Brain microvascular endothelial cell (primary cell): ENCODE measurements at regions not wholly inside any gene's neighbourhood (a gene's known extent, or its start where the extent isn't known, plus 50 kb on each side); places are given as distances from the start of the nearest gene placed in this dataset.
"Not testable (repeated sequence)": the region's sequence is repeated elsewhere in the genome, so short reads cannot be mapped to it uniquely, and the experiment has no call there.

Source experiments
- DNase-seq: peaks from one replicate; pipeline ENCODE4 v3.0.0-alpha.2; 2020
- H3K27ac ChIP-seq: fragments of 250-450 bp; sonication (Bioruptor Pico); 2 replicates; pipeline ENCODE4 v1.5.1; 2020; ENCODE audit warnings: mild to moderate bottlenecking, moderate library complexity
- H3K27me3 ChIP-seq: fragments of 250-450 bp; sonication (Bioruptor Pico); replicated peaks from 2 replicates; pipeline ENCODE4 v1.5.1; 2020; ENCODE audit warnings: mild to moderate bottlenecking
- H3K36me3 ChIP-seq: fragments of 250-450 bp; sonication (Bioruptor Pico); replicated peaks from 2 replicates; pipeline ENCODE4 v1.5.1; 2020; ENCODE audit warnings: mild to moderate bottlenecking
- H3K4me3 ChIP-seq: 2 replicates; pipeline ENCODE4 v1.5.1; 2011; ENCODE audit warnings: low read depth, mild to moderate bottlenecking, control low read depth, low read length, moderate library complexity
- CTCF ChIP-seq: IDR thresholded peaks from 2 replicates; pipeline ENCODE4 v1.5.1; 2011; ENCODE audit warnings: low read depth, mild to moderate bottlenecking, moderate library complexity, low read length, control low read depth, inconsistent platforms; ENCODE audit errors: missing control alignments
- in situ Hi-C: cut with HindIII; loops from 2 replicates; pipeline ENCODE4 v1.10.0; 2017; ENCODE audit warnings: low sequenced_read_pairs, low pct_ligation_motif_present

GRCh38 chr1:188735567-188735966 lies 1742.1 kb downstream of the BRINP3 start:
- in situ Hi-C loops: no loop called here
- H3K36me3 ChIP-seq: no peaks in the 10 kb centered on the region
- H3K27me3 ChIP-seq: no peaks in the 10 kb centered on the region
- DNase-seq: no peak
- H3K27ac ChIP-seq: no peak overlapping the region
- TF ChIP-seq CTCF: no peak
- H3K4me3 ChIP-seq: no peak overlapping the region

- in situ Hi-C loops, H3K27me3 ChIP-seq, DNase-seq, H3K27ac ChIP-seq, H3K4me3 ChIP-seq, H3K36me3 ChIP-seq: not testable (repeated sequence)
Measured at GRCh38 chr1:188749275-188749674, 1728.4 kb downstream of the BRINP3 start.

- H3K27me3 ChIP-seq, in situ Hi-C loops, H3K27ac ChIP-seq, H3K4me3 ChIP-seq, H3K36me3 ChIP-seq, DNase-seq: not testable (repeated sequence)
Measured at GRCh38 chr1:188752027-188752426, 1725.6 kb downstream of the BRINP3 start.

DNA sequence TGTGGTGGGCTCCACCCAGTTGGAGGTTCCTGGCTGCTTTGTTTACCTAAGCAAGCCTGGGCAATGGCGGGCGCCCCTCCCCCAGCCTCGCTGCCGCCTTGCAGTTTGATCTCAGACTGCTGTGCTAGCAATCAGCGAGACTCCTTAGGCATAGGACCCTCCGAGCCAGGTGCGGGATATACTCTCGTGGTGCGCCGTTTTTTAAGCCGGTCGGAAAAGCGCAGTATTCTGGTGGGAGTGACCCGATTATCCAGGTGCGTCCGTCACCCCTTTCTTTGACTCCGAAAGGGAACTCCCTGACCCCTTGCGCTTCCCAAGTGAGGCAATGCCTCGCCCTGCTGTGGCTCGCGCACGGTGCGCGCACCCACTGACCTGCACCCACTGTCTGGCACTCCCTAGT lies 1719.9 kb downstream of the BRINP3 start:
- H3K27me3 ChIP-seq, in situ Hi-C loops, H3K36me3 ChIP-seq, H3K27ac ChIP-seq, H3K4me3 ChIP-seq, DNase-seq: not testable (repeated sequence)

- no peak for TF ChIP-seq CTCF
- no peak for DNase-seq
Measured at GRCh38 chr1:188761226-188761625, 1716.4 kb downstream of the BRINP3 start.

DNA sequence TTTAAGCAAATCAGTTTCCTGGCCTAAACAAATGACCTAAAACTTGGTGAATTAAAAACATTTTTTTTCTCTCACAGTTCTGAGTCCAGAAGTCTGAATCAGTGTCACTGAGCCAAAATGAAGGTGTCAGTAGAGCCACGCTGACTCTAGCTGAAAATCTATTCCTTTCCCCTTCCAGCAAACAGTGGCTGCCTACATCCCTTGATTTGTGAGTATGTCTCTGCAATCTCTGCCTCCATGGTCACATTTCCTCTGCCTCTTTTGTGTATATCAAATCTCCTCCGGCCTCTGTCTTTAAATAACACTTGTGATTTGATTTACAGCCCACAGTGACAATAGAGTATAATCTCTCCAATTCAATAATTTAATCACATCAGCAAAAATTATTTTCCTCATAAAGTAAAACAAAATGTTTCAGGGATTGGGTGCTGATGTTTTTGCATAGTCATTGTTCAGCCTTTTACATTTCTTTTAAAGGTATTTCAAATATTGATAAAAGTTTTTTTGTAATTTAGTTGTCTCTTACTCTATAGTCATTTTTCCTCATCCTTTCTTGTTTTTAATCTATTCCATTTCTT lies 1715.4 kb downstream of the BRINP3 start:
- no peak overlapping the region for H3K4me3 ChIP-seq
- no peaks in the 10 kb centered on the region for H3K36me3 ChIP-seq
- H3K27me3 ChIP-seq: no peaks in the 10 kb centered on the region
- TF ChIP-seq CTCF: no peak
- H3K27ac ChIP-seq: no peak overlapping the region
- DNase-seq: no peak
- in situ Hi-C loops: no loop called here

More at GRCh38 chr1:188761226-188761625, 1716.4 kb downstream of the BRINP3 start:
- Histone ChIP-seq H3K27me3 (no peaks in the 10 kb centered on the region), H3K36me3 (no peaks in the 10 kb centered on the region), H3K27ac (no peak overlapping the region), H3K4me3 (no peak overlapping the region)
- in situ Hi-C loops: no loop called here

GRCh38 chr1:188763541-188763940 lies 1714.1 kb downstream of the BRINP3 start:
- in situ Hi-C loops: no loop called here
- no peak overlapping the region for H3K4me3 ChIP-seq
- no peak for TF ChIP-seq CTCF
- no peak overlapping the region for H3K27ac ChIP-seq
- H3K27me3 ChIP-seq: no peaks in the 10 kb centered on the region
- no peak for DNase-seq
- H3K36me3 ChIP-seq: no peaks in the 10 kb centered on the region
